Panc1 (cell line): ENCODE measurements at regions not wholly inside any gene's neighbourhood (a gene's known extent, or its start where the extent isn't known, plus 50 kb on each side); places are given as distances from the start of the nearest gene placed in this dataset.

Source experiments
- SIN3A ChIP-seq: IDR thresholded peaks from 2 replicates; pipeline ENCODE4 v1.6.1; 2012; ENCODE audit warnings: low read depth, mild to moderate bottlenecking, low read length, moderate library complexity, borderline replicate concordance; ENCODE audit not compliant: insufficient read depth
- TCF7L2 ChIP-seq: IDR thresholded peaks from 2 replicates; pipeline ENCODE4 v1.6.1; 2011; ENCODE audit warnings: mild to moderate bottlenecking, low read depth, low read length, inconsistent platforms
- TF ChIP-seq, protein P1 (sequence below): fragments of 450-650 bp; IDR thresholded peaks from 2 replicates; pipeline ENCODE4 v1.5.1; 2017; ENCODE audit warnings: mild to moderate bottlenecking
- TF ChIP-seq, protein P2 (sequence below), 2 experiments: IDR thresholded peaks; 2 replicates each; pipeline ENCODE4 v1.6.1; 2011 to 2012; ENCODE audit warnings: low read depth in 2 of 2, control low read depth in 1 of 2, low read length in 1 of 2, mild to moderate bottlenecking in 1 of 2, moderate library complexity in 1 of 2; ENCODE audit not compliant: insufficient read depth in 1 of 2

DNA sequence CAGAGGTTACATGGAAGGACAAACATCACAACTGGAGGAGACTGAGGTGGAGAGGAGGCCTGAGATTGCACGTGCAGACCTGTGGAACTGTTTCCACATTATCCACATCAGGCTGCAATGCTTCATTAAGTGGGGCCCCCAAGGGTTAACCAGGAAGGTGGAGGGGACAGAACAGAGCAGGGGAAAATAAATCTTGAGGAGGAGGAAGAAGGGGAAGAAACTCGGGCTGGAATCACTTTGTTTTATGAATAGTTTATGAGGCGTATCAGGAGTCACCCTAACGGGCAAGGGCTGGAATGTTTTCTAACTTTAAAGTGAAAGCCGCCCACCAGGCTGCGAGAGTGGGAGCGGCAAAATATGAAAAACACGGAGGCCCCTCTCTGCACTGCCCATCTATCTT, 154.9 kb downstream of the WNT5A start:
- TF ChIP-seq, protein P1, sequence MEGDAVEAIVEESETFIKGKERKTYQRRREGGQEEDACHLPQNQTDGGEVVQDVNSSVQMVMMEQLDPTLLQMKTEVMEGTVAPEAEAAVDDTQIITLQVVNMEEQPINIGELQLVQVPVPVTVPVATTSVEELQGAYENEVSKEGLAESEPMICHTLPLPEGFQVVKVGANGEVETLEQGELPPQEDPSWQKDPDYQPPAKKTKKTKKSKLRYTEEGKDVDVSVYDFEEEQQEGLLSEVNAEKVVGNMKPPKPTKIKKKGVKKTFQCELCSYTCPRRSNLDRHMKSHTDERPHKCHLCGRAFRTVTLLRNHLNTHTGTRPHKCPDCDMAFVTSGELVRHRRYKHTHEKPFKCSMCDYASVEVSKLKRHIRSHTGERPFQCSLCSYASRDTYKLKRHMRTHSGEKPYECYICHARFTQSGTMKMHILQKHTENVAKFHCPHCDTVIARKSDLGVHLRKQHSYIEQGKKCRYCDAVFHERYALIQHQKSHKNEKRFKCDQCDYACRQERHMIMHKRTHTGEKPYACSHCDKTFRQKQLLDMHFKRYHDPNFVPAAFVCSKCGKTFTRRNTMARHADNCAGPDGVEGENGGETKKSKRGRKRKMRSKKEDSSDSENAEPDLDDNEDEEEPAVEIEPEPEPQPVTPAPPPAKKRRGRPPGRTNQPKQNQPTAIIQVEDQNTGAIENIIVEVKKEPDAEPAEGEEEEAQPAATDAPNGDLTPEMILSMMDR = no peak
- no peak for TF ChIP-seq TCF7L2
- no peak for TF ChIP-seq SIN3A
- TF ChIP-seq, protein P2, sequence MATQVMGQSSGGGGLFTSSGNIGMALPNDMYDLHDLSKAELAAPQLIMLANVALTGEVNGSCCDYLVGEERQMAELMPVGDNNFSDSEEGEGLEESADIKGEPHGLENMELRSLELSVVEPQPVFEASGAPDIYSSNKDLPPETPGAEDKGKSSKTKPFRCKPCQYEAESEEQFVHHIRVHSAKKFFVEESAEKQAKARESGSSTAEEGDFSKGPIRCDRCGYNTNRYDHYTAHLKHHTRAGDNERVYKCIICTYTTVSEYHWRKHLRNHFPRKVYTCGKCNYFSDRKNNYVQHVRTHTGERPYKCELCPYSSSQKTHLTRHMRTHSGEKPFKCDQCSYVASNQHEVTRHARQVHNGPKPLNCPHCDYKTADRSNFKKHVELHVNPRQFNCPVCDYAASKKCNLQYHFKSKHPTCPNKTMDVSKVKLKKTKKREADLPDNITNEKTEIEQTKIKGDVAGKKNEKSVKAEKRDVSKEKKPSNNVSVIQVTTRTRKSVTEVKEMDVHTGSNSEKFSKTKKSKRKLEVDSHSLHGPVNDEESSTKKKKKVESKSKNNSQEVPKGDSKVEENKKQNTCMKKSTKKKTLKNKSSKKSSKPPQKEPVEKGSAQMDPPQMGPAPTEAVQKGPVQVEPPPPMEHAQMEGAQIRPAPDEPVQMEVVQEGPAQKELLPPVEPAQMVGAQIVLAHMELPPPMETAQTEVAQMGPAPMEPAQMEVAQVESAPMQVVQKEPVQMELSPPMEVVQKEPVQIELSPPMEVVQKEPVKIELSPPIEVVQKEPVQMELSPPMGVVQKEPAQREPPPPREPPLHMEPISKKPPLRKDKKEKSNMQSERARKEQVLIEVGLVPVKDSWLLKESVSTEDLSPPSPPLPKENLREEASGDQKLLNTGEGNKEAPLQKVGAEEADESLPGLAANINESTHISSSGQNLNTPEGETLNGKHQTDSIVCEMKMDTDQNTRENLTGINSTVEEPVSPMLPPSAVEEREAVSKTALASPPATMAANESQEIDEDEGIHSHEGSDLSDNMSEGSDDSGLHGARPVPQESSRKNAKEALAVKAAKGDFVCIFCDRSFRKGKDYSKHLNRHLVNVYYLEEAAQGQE (IDR thresholded peaks at IDR 0.05; ENCODE audit: insufficient read depth in 1 of 2, low read depth in 2 of 2, low read length in 1 of 2) = no peak
